ENCODE measurements at regions not wholly inside any gene's neighbourhood (a gene's known extent, or its start where the extent isn't known, plus 50 kb on each side); places are given as distances from the start of the nearest gene placed in this dataset.

GRCh38 chr10:6766131-6766801 is 186.2 kb upstream of the PRKCQ start:
- no peak for DNase-seq (ENCODE audit: low spot score)

- no peak for DNase-seq (ENCODE audit: low spot score)
Measured at GRCh38 chr10:6763423-6763822, 183.3 kb upstream of the PRKCQ start.

- DNase-seq (ENCODE audit: low spot score): no peak
Measured at GRCh38 chr10:6763001-6763400, 182.9 kb upstream of the PRKCQ start.

- no peak for DNase-seq (ENCODE audit: low spot score)
Measured at GRCh38 chr10:6759961-6760360, 179.9 kb upstream of the PRKCQ start.

GRCh38 chr10:6757158-6757557 is 177.1 kb upstream of the PRKCQ start:
- no peak for DNase-seq (ENCODE audit: low spot score)

GRCh38 chr10:6756716-6757115 is 176.6 kb upstream of the PRKCQ start:
- no peak for DNase-seq (ENCODE audit: low spot score)

- no peak for DNase-seq (ENCODE audit: low spot score)
Measured at GRCh38 chr10:6755781-6756460, 175.8 kb upstream of the PRKCQ start.

- DNase-seq (ENCODE audit: low spot score): no peak
Measured at GRCh38 chr10:6753644-6754043, 173.6 kb upstream of the PRKCQ start.

- DNase-seq (ENCODE audit: low spot score): no peak
Measured at GRCh38 chr10:6751363-6751762, 171.3 kb upstream of the PRKCQ start.

GRCh38 chr10:6748981-6749635 is 169.0 kb upstream of the PRKCQ start:
- DNase-seq (ENCODE audit: low spot score): peak; percentile 91

- DNase-seq (ENCODE audit: low spot score): peak; percentile 32
Measured at GRCh38 chr10:6748029-6748428, 168.0 kb upstream of the PRKCQ start.

GRCh38 chr10:6746782-6747181 is 166.7 kb upstream of the PRKCQ start:
- DNase-seq (ENCODE audit: low spot score): no peak

GRCh38 chr10:6743291-6743849 is 163.3 kb upstream of the PRKCQ start:
- peak; percentile 79 for DNase-seq (ENCODE audit: low spot score)

- no peak for DNase-seq (ENCODE audit: low spot score)
Measured at GRCh38 chr10:6741541-6741941, 161.5 kb upstream of the PRKCQ start.

GRCh38 chr10:6739530-6740174 is 159.6 kb upstream of the PRKCQ start:
- DNase-seq (ENCODE audit: low spot score): no peak

- peak; percentile 68 for DNase-seq (ENCODE audit: low spot score)
Measured at GRCh38 chr10:6738112-6738768, 158.2 kb upstream of the PRKCQ start.

GRCh38 chr10:6737758-6738111 is 157.7 kb upstream of the PRKCQ start:
- no peak for DNase-seq (ENCODE audit: low spot score)

- peak; percentile 89 for DNase-seq (ENCODE audit: low spot score)
Measured at GRCh38 chr10:6737080-6737641, 157.1 kb upstream of the PRKCQ start.

- no peak for DNase-seq (ENCODE audit: low spot score)
Measured at GRCh38 chr10:6734286-6734685, 154.2 kb upstream of the PRKCQ start.

GRCh38 chr10:6729861-6730344 is 149.8 kb upstream of the PRKCQ start:
- DNase-seq (ENCODE audit: low spot score): peak; percentile 26

- peak; percentile 94 for DNase-seq (ENCODE audit: low spot score)
Measured at GRCh38 chr10:6729071-6729774, 149.1 kb upstream of the PRKCQ start.
